LNCaP clone FGC (cell line): ENCODE measurements at regions not wholly inside any gene's neighbourhood (a gene's known extent, or its start where the extent isn't known, plus 50 kb on each side); places are given as distances from the start of the nearest gene placed in this dataset.

Experiments used
- DNase-seq: peaks from one replicate; pipeline ENCODE4 v3.0.0-alpha.2; 2011; ENCODE audit warnings: low read depth
- H3K4me3 ChIP-seq: 2 replicates; pipeline ENCODE4 v1.5.1; 2011; ENCODE audit warnings: mild to moderate bottlenecking, low read depth, low read length, control low read depth
- TF ChIP-seq, protein P1 (sequence below): IDR thresholded peaks from 2 replicates; pipeline ENCODE4 v1.5.1; 2012; ENCODE audit warnings: mild to moderate bottlenecking; ENCODE audit not compliant: control insufficient read depth, insufficient read depth; ENCODE audit errors: extremely low read depth

DNA sequence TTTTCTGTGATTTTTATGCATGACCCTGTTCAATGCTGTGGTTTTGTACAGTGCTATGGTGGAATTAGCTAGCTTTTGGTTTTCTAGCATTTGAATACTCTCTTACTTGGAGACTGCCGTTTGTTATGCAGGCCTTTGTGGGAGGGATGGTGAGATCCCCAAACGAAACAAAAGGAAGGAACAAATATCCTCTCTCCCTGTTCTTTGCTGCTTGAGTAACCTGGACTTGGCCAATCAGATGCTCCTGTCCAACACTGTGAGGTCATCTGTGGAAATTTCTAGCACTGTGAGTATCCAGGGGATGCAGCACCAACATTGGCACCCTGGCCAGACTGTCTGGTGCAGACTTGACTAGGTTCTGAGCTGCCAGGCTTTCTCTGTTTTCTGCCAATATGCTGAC is 314.4 kb downstream of the ANKRD30A start:
- DNase-seq = no peak
- TF ChIP-seq, protein P1, sequence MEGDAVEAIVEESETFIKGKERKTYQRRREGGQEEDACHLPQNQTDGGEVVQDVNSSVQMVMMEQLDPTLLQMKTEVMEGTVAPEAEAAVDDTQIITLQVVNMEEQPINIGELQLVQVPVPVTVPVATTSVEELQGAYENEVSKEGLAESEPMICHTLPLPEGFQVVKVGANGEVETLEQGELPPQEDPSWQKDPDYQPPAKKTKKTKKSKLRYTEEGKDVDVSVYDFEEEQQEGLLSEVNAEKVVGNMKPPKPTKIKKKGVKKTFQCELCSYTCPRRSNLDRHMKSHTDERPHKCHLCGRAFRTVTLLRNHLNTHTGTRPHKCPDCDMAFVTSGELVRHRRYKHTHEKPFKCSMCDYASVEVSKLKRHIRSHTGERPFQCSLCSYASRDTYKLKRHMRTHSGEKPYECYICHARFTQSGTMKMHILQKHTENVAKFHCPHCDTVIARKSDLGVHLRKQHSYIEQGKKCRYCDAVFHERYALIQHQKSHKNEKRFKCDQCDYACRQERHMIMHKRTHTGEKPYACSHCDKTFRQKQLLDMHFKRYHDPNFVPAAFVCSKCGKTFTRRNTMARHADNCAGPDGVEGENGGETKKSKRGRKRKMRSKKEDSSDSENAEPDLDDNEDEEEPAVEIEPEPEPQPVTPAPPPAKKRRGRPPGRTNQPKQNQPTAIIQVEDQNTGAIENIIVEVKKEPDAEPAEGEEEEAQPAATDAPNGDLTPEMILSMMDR = no peak
- no peak overlapping the region for H3K4me3 ChIP-seq

DNA sequence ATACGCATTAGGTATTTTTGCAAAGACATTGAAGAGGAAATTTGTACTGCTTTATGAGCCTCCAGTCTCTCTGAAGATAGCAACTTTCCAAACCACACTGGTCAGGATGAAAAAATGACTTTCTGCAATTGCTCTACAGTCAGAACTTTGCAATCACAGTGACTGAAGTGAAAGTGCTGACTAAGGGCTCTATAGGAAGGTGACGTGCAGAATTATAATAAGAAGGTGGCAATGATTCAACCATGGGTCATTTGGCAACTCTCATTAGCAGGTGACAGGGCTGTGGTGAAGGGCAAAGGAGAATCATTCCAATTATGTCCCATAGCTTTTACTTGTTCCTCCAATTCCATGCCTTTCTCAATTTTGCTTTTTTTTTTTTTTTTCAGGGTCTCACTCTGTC is 311.0 kb downstream of the ANKRD30A start:
- H3K4me3 ChIP-seq = no peak overlapping the region
- DNase-seq = no peak
- TF ChIP-seq, protein P1 = no peak

DNA sequence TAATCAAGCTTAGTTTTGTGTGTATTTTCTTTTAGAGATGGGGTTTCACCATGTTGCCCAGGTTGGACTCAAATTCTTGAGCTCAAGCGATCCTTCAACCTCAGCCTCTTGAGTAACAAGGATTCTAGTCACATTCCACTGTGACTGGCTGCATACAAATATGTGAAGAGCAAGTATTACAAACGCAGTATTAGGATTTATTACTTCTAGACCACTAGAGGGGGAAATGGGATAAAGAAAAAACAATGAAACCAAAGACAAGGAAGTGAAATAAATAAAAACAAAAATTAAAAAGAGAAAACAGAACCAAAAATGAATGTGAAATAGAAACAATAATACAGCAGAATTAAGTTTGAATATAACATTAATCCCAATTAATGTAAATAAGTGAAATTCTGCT is 308.7 kb downstream of the ANKRD30A start:
- DNase-seq = no peak
- no peak overlapping the region for H3K4me3 ChIP-seq
- TF ChIP-seq, protein P1 = peak; percentile 51
